ENCODE measurements at regions not wholly inside any gene's neighbourhood (a gene's known extent, or its start where the extent isn't known, plus 50 kb on each side); places are given as distances from the start of the nearest gene placed in this dataset.

GRCh38 chr3:107992976-107993684 lies 97.7 kb downstream of the CD47 start:
- no peak for TF ChIP-seq POLR2A (IDR thresholded peaks at IDR 0.05; ENCODE audit: control extremely low read depth in 1 of 2, low read depth in 2 of 2, low read length in 2 of 2)
- no peak for TF ChIP-seq CTCF (IDR thresholded peaks at IDR 0.05; ENCODE audit: control extremely low read depth in 1 of 3, insufficient read depth in 1 of 3, low read depth in 1 of 3, low read length in 3 of 3)
- no peak for TF ChIP-seq TAF1 (IDR thresholded peaks at IDR 0.05; ENCODE audit: low read depth, low read length)
- no peak for TF ChIP-seq SAP30 (IDR thresholded peaks at IDR 0.05; ENCODE audit: insufficient read depth, insufficient replicate concordance, low read length)
- no peak for TF ChIP-seq KDM4A (IDR thresholded peaks at IDR 0.05; ENCODE audit: low read depth, low read length, severe bottlenecking)
- no peak for TF ChIP-seq CHD2 (IDR thresholded peaks at IDR 0.05; ENCODE audit: low read length)
- no peak for TF ChIP-seq EZH2 (IDR thresholded peaks at IDR 0.05; ENCODE audit: low read depth, low read length, severe bottlenecking)
- TF ChIP-seq JUN (IDR thresholded peaks at IDR 0.05; ENCODE audit: low read depth, low read length), result no peak
- TF ChIP-seq TCF12 (IDR thresholded peaks at IDR 0.05; ENCODE audit: low read depth, low read length), result no peak
- no peak for TF ChIP-seq MAX (IDR thresholded peaks at IDR 0.05)
- no peak for TF ChIP-seq CBX8 (IDR thresholded peaks at IDR 0.05; ENCODE audit: borderline replicate concordance, low read depth, low read length)
- no peak for TF ChIP-seq TEAD4 (IDR thresholded peaks at IDR 0.05; ENCODE audit: low read depth, low read length)
- no peak for TF ChIP-seq CREB1 (IDR thresholded peaks at IDR 0.05)
- TF ChIP-seq YY1 (IDR thresholded peaks at IDR 0.05; ENCODE audit: low read depth, low read length), result no peak
